HEK293T (cell line): ENCODE measurements at regions not wholly inside any gene's neighbourhood (a gene's known extent, or its start where the extent isn't known, plus 50 kb on each side); places are given as distances from the start of the nearest gene placed in this dataset.

Experiments
- ARNT ChIP-seq: fragments of 450-650 bp; IDR thresholded peaks from 2 replicates; pipeline ENCODE4 v1.6.1; 2017; ENCODE audit warnings: mild to moderate bottlenecking
- BHLHE40 ChIP-seq: fragments of 450-650 bp; IDR thresholded peaks from 2 replicates; pipeline ENCODE4 v1.6.1; 2016; ENCODE audit warnings: mild to moderate bottlenecking, moderate library complexity, borderline replicate concordance
- CTBP1 ChIP-seq: fragments of 450-650 bp; IDR thresholded peaks from 2 replicates; pipeline ENCODE4 v1.6.1; 2016; ENCODE audit warnings: borderline replicate concordance
- FOXA1 ChIP-seq: fragments of 450-650 bp; IDR thresholded peaks from 2 replicates; pipeline ENCODE4 v1.6.1; 2016; ENCODE audit warnings: mild to moderate bottlenecking
- FOXM1 ChIP-seq: fragments of 450-650 bp; IDR thresholded peaks from 2 replicates; pipeline ENCODE4 v1.6.1; 2017; ENCODE audit warnings: mild to moderate bottlenecking, borderline replicate concordance
- HDGF ChIP-seq: fragments of 450-650 bp; IDR thresholded peaks from 2 replicates; pipeline ENCODE4 v1.6.1; 2017; ENCODE audit warnings: antibody characterized with exemption, borderline replicate concordance
- L3MBTL2 ChIP-seq: fragments of 450-650 bp; conservative IDR thresholded peaks from 2 replicates; pipeline ENCODE4 v1.6.1; 2016; ENCODE audit warnings: mild to moderate bottlenecking
- NFRKB ChIP-seq: fragments of 450-650 bp; IDR thresholded peaks from 2 replicates; pipeline ENCODE4 v1.6.1; 2016; ENCODE audit warnings: mild to moderate bottlenecking, moderate library complexity
- PKNOX1 ChIP-seq: fragments of 450-650 bp; IDR thresholded peaks from 2 replicates; pipeline ENCODE4 v1.6.1; 2016
- SUZ12 ChIP-seq: fragments of 450-650 bp; IDR thresholded peaks from 2 replicates; pipeline ENCODE4 v1.6.1; 2016; ENCODE audit warnings: mild to moderate bottlenecking
- ZNF384 ChIP-seq: fragments of 450-650 bp; IDR thresholded peaks from 2 replicates; pipeline ENCODE4 v1.6.1; 2016

DNA sequence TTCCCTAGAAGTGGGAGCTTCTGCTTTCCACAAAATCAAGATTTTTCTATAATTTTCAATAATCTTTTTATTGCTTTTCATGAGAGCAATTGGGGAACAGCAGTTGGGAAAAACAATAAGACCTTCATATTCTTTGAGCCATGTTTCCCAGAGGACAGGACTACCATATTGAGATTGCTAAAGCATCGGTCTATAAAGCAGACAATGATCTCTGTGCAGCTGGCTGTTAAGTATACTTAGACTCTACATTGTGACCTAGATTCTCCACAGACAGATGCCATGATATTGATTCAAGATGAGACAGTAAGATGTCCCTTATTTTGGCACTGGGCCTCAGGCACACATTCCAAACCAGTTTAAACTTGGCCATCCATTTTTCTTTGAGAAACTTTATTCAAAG is 1178.7 kb downstream of the SUCLG1 start:
- no peak for TF ChIP-seq BHLHE40
- TF ChIP-seq FOXA1 = no peak
- no peak for TF ChIP-seq FOXM1
- TF ChIP-seq NFRKB = no peak
- no peak for TF ChIP-seq CTBP1
- no peak for TF ChIP-seq PKNOX1
- TF ChIP-seq HDGF = no peak
- no peak for TF ChIP-seq SUZ12
- no peak for TF ChIP-seq L3MBTL2
- no peak for TF ChIP-seq ZNF384
- no peak for TF ChIP-seq ARNT
